WTC11 (cell line): ENCODE measurements at regions not wholly inside any gene's neighbourhood (a gene's known extent, or its start where the extent isn't known, plus 50 kb on each side); places are given as distances from the start of the nearest gene placed in this dataset.

Source experiments
- AFF4 ChIP-seq: sonication (generic); formaldehyde crosslinking; IDR thresholded peaks from 2 replicates; pipeline ENCODE4 v1.8.1; 2023; ENCODE audit warnings: mild to moderate bottlenecking, missing genetic modification reagents, borderline replicate concordance
- CTCF ChIP-seq: fragments of 200-600 bp; IDR thresholded peaks from 2 replicates; pipeline ENCODE4 v1.8.0; 2022; ENCODE audit warnings: antibody characterized with exemption
- NFE2L1 ChIP-seq: sonication (generic); formaldehyde crosslinking; IDR thresholded peaks from 2 replicates; pipeline ENCODE4 v1.8.1; 2023; ENCODE audit warnings: missing genetic modification reagents
- NR2C2 ChIP-seq: sonication (generic); formaldehyde crosslinking; IDR thresholded peaks from 2 replicates; pipeline ENCODE4 v1.8.0; 2022; ENCODE audit warnings: mild to moderate bottlenecking, missing genetic modification reagents
- SP1 ChIP-seq: sonication (generic); formaldehyde crosslinking; conservative IDR thresholded peaks from 2 replicates; pipeline ENCODE4 v1.8.1; 2022; ENCODE audit warnings: missing genetic modification reagents
- TCF7 ChIP-seq: sonication (generic); formaldehyde crosslinking; IDR thresholded peaks from 2 replicates; pipeline ENCODE4 v1.8.0; 2022; ENCODE audit warnings: mild to moderate bottlenecking, low read depth, missing genetic modification reagents, moderate library complexity
- USF2 ChIP-seq: sonication (generic); formaldehyde crosslinking; IDR thresholded peaks from 2 replicates; pipeline ENCODE4 v1.8.1; 2023; ENCODE audit warnings: mild to moderate bottlenecking, missing genetic modification reagents, moderate library complexity
- ZBTB21 ChIP-seq: sonication (generic); formaldehyde crosslinking; IDR thresholded peaks from 2 replicates; pipeline ENCODE4 v1.8.1; 2023; ENCODE audit warnings: mild to moderate bottlenecking, missing genetic modification reagents, borderline replicate concordance
- ZNF232 ChIP-seq: sonication (generic); formaldehyde crosslinking; IDR thresholded peaks from 2 replicates; pipeline ENCODE4 v1.8.0; 2022; ENCODE audit warnings: mild to moderate bottlenecking, missing genetic modification reagents
- ZNF512 ChIP-seq: sonication (generic); formaldehyde crosslinking; IDR thresholded peaks from 2 replicates; pipeline ENCODE4 v1.8.1; 2022; ENCODE audit warnings: missing genetic modification reagents, borderline replicate concordance

GRCh38 chr10:42888504-42889095 lies 106.0 kb downstream of the BMS1 start:
- no peak for TF ChIP-seq AFF4 (CRISPR knock-in tag)
- TF ChIP-seq ZBTB21 (CRISPR knock-in tag): no peak
- no peak for TF ChIP-seq CTCF
- TF ChIP-seq ZNF512 (CRISPR knock-in tag): no peak
- TF ChIP-seq SP1 (CRISPR knock-in tag): no peak
- TF ChIP-seq USF2 (CRISPR knock-in tag): no peak
- TF ChIP-seq ZNF232: no peak
- TF ChIP-seq TCF7: no peak
- TF ChIP-seq NFE2L1 (CRISPR knock-in tag): no peak
- no peak for TF ChIP-seq NR2C2
